ENCODE measurements at regions not wholly inside any gene's neighbourhood (a gene's known extent, or its start where the extent isn't known, plus 50 kb on each side); places are given as distances from the start of the nearest gene placed in this dataset.

- Histone ChIP-seq H3K4me3 (no peak overlapping the region), H3K9me3 (no peaks in the 10 kb centered on the region), H3K36me3 (ENCODE audit: low read depth) (no peaks in the 10 kb centered on the region), H3K4me1 (ENCODE audit: low read depth) (no peaks in the 10 kb centered on the region)
- peak; percentile 72 for ATAC-seq
- DNase-seq: peak in 1 of 3 donors; percentile 23
- intact Hi-C loops (cut with DNase I, micrococcal nuclease): no loop called here
- no peak for TF ChIP-seq CTCF (IDR thresholded peaks at IDR 0.05)
Measured at GRCh38 chr12:75814851-75815754, 216.5 kb downstream of the PHLDA1 start.

GRCh38 chr12:75813072-75813471 lies 218.5 kb downstream of the PHLDA1 start:
- H3K9me3 ChIP-seq: no peaks in the 10 kb centered on the region
- intact Hi-C loops (cut with DNase I, micrococcal nuclease): no loop called here
- DNase-seq: no peak
- no peak for TF ChIP-seq CTCF (IDR thresholded peaks at IDR 0.05)
- no peak for ATAC-seq
- no peak overlapping the region for H3K4me3 ChIP-seq
- no peaks in the 10 kb centered on the region for H3K36me3 ChIP-seq (ENCODE audit: low read depth)
- no peaks in the 10 kb centered on the region for H3K4me1 ChIP-seq (ENCODE audit: low read depth)

GRCh38 chr12:75812271-75813018 lies 219.1 kb downstream of the PHLDA1 start:
- DNase-seq: no peak
- H3K4me3 ChIP-seq: no peak overlapping the region
- H3K36me3 ChIP-seq (ENCODE audit: low read depth): no peaks in the 10 kb centered on the region
- ATAC-seq: no peak
- H3K4me1 ChIP-seq (ENCODE audit: low read depth): no peaks in the 10 kb centered on the region
- intact Hi-C loops (cut with DNase I, micrococcal nuclease): no loop called here
- TF ChIP-seq CTCF (IDR thresholded peaks at IDR 0.05): no peak
- no peaks in the 10 kb centered on the region for H3K9me3 ChIP-seq

GRCh38 chr12:75809746-75810145 lies 221.8 kb downstream of the PHLDA1 start:
- no peak for TF ChIP-seq CTCF (IDR thresholded peaks at IDR 0.05)
- no peak for DNase-seq
- Histone ChIP-seq H3K4me1 (ENCODE audit: low read depth) (no peaks in the 10 kb centered on the region), H3K4me3 (no peak overlapping the region), H3K36me3 (ENCODE audit: low read depth) (no peaks in the 10 kb centered on the region), H3K9me3 (no peaks in the 10 kb centered on the region)
- no peak for ATAC-seq
- intact Hi-C loops (cut with DNase I, micrococcal nuclease): no loop called here

- Histone ChIP-seq H3K4me1 (ENCODE audit: low read depth) (no peaks in the 10 kb centered on the region), H3K9me3 (no peaks in the 10 kb centered on the region), H3K4me3 (no peak overlapping the region), H3K36me3 (ENCODE audit: low read depth) (no peaks in the 10 kb centered on the region)
- ATAC-seq: no peak
- intact Hi-C loops (cut with DNase I, micrococcal nuclease): no loop called here
- TF ChIP-seq CTCF (IDR thresholded peaks at IDR 0.05): no peak
- DNase-seq: no peak
Measured at GRCh38 chr12:75807494-75807893, 224.1 kb downstream of the PHLDA1 start.

Measured in mucosa of descending colon (tissue), 3 donors.